Germinal center (tissue), 1 donor: ENCODE measurements at regions not wholly inside any gene's neighbourhood (a gene's known extent, or its start where the extent isn't known, plus 50 kb on each side); places are given as distances from the start of the nearest gene placed in this dataset.

Experiments
- DNase-seq: peaks from one replicate; pipeline ENCODE4 v3.0.0; 2012; ENCODE audit warnings: mixed read lengths, low spot score

GRCh38 chr11:15815246-15816195 is 540.8 kb downstream of the SOX6 start:
- DNase-seq: no peak

GRCh38 chr11:15816260-15816871 is 540.0 kb downstream of the SOX6 start:
- no peak for DNase-seq

- DNase-seq: no peak
Observed at GRCh38 chr11:15817001-15817400, 539.3 kb downstream of the SOX6 start.

- no peak for DNase-seq
Observed at GRCh38 chr11:15818132-15818842, 538.1 kb downstream of the SOX6 start.

GRCh38 chr11:15819679-15820286 is 536.6 kb downstream of the SOX6 start:
- DNase-seq: peak; percentile 44

- DNase-seq: no peak
Observed at GRCh38 chr11:15821451-15821850, 534.9 kb downstream of the SOX6 start.

- DNase-seq: no peak
Observed at GRCh38 chr11:15824060-15824459, 532.3 kb downstream of the SOX6 start.

- no peak for DNase-seq
Observed at GRCh38 chr11:15825976-15826650, 530.2 kb downstream of the SOX6 start.

GRCh38 chr11:15826826-15827225 is 529.5 kb downstream of the SOX6 start:
- DNase-seq: peak; percentile 14

GRCh38 chr11:15828215-15828853 is 528.0 kb downstream of the SOX6 start:
- DNase-seq: no peak

- no peak for DNase-seq
Observed at GRCh38 chr11:15829312-15829711, 527.0 kb downstream of the SOX6 start.

GRCh38 chr11:15830741-15831428 is 525.5 kb downstream of the SOX6 start:
- DNase-seq: no peak

GRCh38 chr11:15835788-15836411 is 520.4 kb downstream of the SOX6 start:
- no peak for DNase-seq

- DNase-seq: no peak
Observed at GRCh38 chr11:15836795-15837194, 519.6 kb downstream of the SOX6 start.

GRCh38 chr11:15837901-15838489 is 518.4 kb downstream of the SOX6 start:
- DNase-seq: no peak

GRCh38 chr11:15839061-15839460 is 517.3 kb downstream of the SOX6 start:
- DNase-seq: no peak

- DNase-seq: no peak
Observed at GRCh38 chr11:15840966-15841365, 515.4 kb downstream of the SOX6 start.

- DNase-seq: no peak
Observed at GRCh38 chr11:15841931-15842740, 514.2 kb downstream of the SOX6 start.
